ENCODE measurements at regions not wholly inside any gene's neighbourhood (a gene's known extent, or its start where the extent isn't known, plus 50 kb on each side); places are given as distances from the start of the nearest gene placed in this dataset.
"Not testable (repeated sequence)": the region's sequence is repeated elsewhere in the genome, so short reads cannot be mapped to it uniquely, and the experiment has no call there.

GRCh38 chr10:21368022-21368582 is 157.4 kb downstream of the SKIDA1 start:
- Histone ChIP-seq H3K4me3 (ENCODE audit: low read depth in 1 of 2, low read length in 2 of 2) (no peak overlapping the region), H3K4me2 (ENCODE audit: insufficient read depth, low read length) (no peak overlapping the region), H3K9ac (ENCODE audit: low read depth, low read length) (no peak overlapping the region), H3K9me3 (ENCODE audit: insufficient read depth, low read length, severe bottlenecking) (no peaks in the 10 kb centered on the region), H3K79me2 (ENCODE audit: insufficient read depth, low read length) (no peaks in the 10 kb centered on the region), H3K36me3 (ENCODE audit: insufficient read depth, low read length) (no peaks in the 10 kb centered on the region), H2AFZ (ENCODE audit: low read depth, low read length) (no peak overlapping the region), H3K4me1 (ENCODE audit: insufficient read depth, low read length) (peaks cover 8% of the 10 kb centered on the region), H3K27me3 (ENCODE audit: insufficient read depth, low read length, poor library complexity) (no peaks in the 10 kb centered on the region), H3K27ac (ENCODE audit: low read length) (no peak overlapping the region), H4K20me1 (ENCODE audit: insufficient read depth, low read length) (no peaks in the 10 kb centered on the region)
- ATAC-seq (ENCODE audit: insufficient read depth, low read depth), result no peak
- no peak for DNase-seq
- TF ChIP-seq CTCF (IDR thresholded peaks at IDR 0.05; ENCODE audit: borderline replicate concordance, extremely low read depth, low read length, poor library complexity, severe bottlenecking), result no peak

GRCh38 chr10:21366108-21366507 is 159.4 kb downstream of the SKIDA1 start:
- not testable (repeated sequence) for H3K4me2 ChIP-seq (ENCODE audit: insufficient read depth, low read length); DNase-seq; H3K9me3 ChIP-seq (ENCODE audit: insufficient read depth, low read length, severe bottlenecking); H4K20me1 ChIP-seq (ENCODE audit: insufficient read depth, low read length); H3K36me3 ChIP-seq (ENCODE audit: insufficient read depth, low read length); H3K27ac ChIP-seq (ENCODE audit: low read length); ATAC-seq (ENCODE audit: insufficient read depth, low read depth); H3K4me3 ChIP-seq (ENCODE audit: low read depth in 1 of 2, low read length in 2 of 2); H3K4me1 ChIP-seq (ENCODE audit: insufficient read depth, low read length); H3K9ac ChIP-seq (ENCODE audit: low read depth, low read length); H3K79me2 ChIP-seq (ENCODE audit: insufficient read depth, low read length); H3K27me3 ChIP-seq (ENCODE audit: insufficient read depth, low read length, poor library complexity); H2AFZ ChIP-seq (ENCODE audit: low read depth, low read length)

- TF ChIP-seq EZH2 (IDR thresholded peaks at IDR 0.05; ENCODE audit: borderline replicate concordance, low read depth, low read length, severe bottlenecking) (no peak), CTCF (IDR thresholded peaks at IDR 0.05; ENCODE audit: borderline replicate concordance, extremely low read depth, low read length, poor library complexity, severe bottlenecking) (no peak)
- Histone ChIP-seq H3K4me2 (ENCODE audit: insufficient read depth, low read length) (no peak overlapping the region), H3K9ac (ENCODE audit: low read depth, low read length) (no peak overlapping the region), H3K27me3 (ENCODE audit: insufficient read depth, low read length, poor library complexity) (no peaks in the 10 kb centered on the region), H3K9me3 (ENCODE audit: insufficient read depth, low read length, severe bottlenecking) (no peaks in the 10 kb centered on the region), H3K27ac (ENCODE audit: low read length) (no peak overlapping the region), H3K4me3 (ENCODE audit: low read depth in 1 of 2, low read length in 2 of 2) (no peak overlapping the region), H3K4me1 (ENCODE audit: insufficient read depth, low read length) (no peaks in the 10 kb centered on the region), H3K36me3 (ENCODE audit: insufficient read depth, low read length) (no peaks in the 10 kb centered on the region), H3K79me2 (ENCODE audit: insufficient read depth, low read length) (no peaks in the 10 kb centered on the region), H4K20me1 (ENCODE audit: insufficient read depth, low read length) (no peaks in the 10 kb centered on the region), H2AFZ (ENCODE audit: low read depth, low read length) (no peak overlapping the region)
- no peak for ATAC-seq (ENCODE audit: insufficient read depth, low read depth)
- no peak for DNase-seq
These were observed 161.0 kb downstream of the SKIDA1 start for GRCh38 chr10:21364196-21365114.

GRCh38 chr10:21363731-21364104 is 161.8 kb downstream of the SKIDA1 start:
- no peak for ATAC-seq (ENCODE audit: insufficient read depth, low read depth)

More at GRCh38 chr10:21363731-21364104, 161.8 kb downstream of the SKIDA1 start:
- Histone ChIP-seq H3K4me1 (ENCODE audit: insufficient read depth, low read length) (no peaks in the 10 kb centered on the region), H3K79me2 (ENCODE audit: insufficient read depth, low read length) (no peaks in the 10 kb centered on the region), H3K27me3 (ENCODE audit: insufficient read depth, low read length, poor library complexity) (no peaks in the 10 kb centered on the region), H2AFZ (ENCODE audit: low read depth, low read length) (no peak overlapping the region), H4K20me1 (ENCODE audit: insufficient read depth, low read length) (no peaks in the 10 kb centered on the region), H3K4me3 (ENCODE audit: low read depth in 1 of 2, low read length in 2 of 2) (no peak overlapping the region), H3K27ac (ENCODE audit: low read length) (no peak overlapping the region), H3K9me3 (ENCODE audit: insufficient read depth, low read length, severe bottlenecking) (no peaks in the 10 kb centered on the region), H3K9ac (ENCODE audit: low read depth, low read length) (no peak overlapping the region), H3K36me3 (ENCODE audit: insufficient read depth, low read length) (no peaks in the 10 kb centered on the region), H3K4me2 (ENCODE audit: insufficient read depth, low read length) (no peak overlapping the region)
- no peak for TF ChIP-seq CTCF (IDR thresholded peaks at IDR 0.05; ENCODE audit: borderline replicate concordance, extremely low read depth, low read length, poor library complexity, severe bottlenecking)
- TF ChIP-seq EZH2 (IDR thresholded peaks at IDR 0.05; ENCODE audit: borderline replicate concordance, low read depth, low read length, severe bottlenecking), result no peak
- no peak for DNase-seq

Measured in DND-41 (cell line).